Heart right ventricle (tissue), 16 donors: ENCODE measurements at regions not wholly inside any gene's neighbourhood (a gene's known extent, or its start where the extent isn't known, plus 50 kb on each side); places are given as distances from the start of the nearest gene placed in this dataset.

ENCODE experiments used
- ATAC-seq, 8 donors: fragments of 200-7000 bp; cut with Tn5 transposase; one replicate each; pipeline ENCODE4 v1.9.1; 2020; ENCODE audit warnings: mild to moderate bottlenecking in 8 of 8, moderate library complexity in 8 of 8, moderate number of reproducible peaks in 1 of 8
- DNase-seq, 2 donors: peaks; one replicate each; pipeline ENCODE4 v3.0.0-alpha.2; 2020
- H3K27ac ChIP-seq, 10 donors: fragments of 200-600 bp; sonication (generic) in 2 of 10; one replicate each; pipeline versions ENCODE4 v1.5.0 to v1.8.0; 2020 to 2022; ENCODE audit warnings: mild to moderate bottlenecking in 3 of 10
- H3K27me3 ChIP-seq, 7 donors: fragments of 200-600 bp; one replicate each; pipeline ENCODE4 v1.8.0; 2021 to 2022; ENCODE audit warnings: mild to moderate bottlenecking in 2 of 7
- H3K36me3 ChIP-seq, 9 donors: fragments of 200-600 bp; sonication (generic) in 1 of 9; one replicate each; pipeline versions ENCODE4 v1.5.0 to v1.8.0; 2020 to 2022; ENCODE audit warnings: mild to moderate bottlenecking in 2 of 9
- H3K4me1 ChIP-seq, 9 donors: fragments of 200-600 bp; sonication (generic) in 1 of 9; one replicate each; pipeline versions ENCODE4 v1.5.0 to v1.8.0; 2020 to 2022; ENCODE audit warnings: mild to moderate bottlenecking in 4 of 9
- H3K4me3 ChIP-seq, 10 donors: fragments of 200-600 bp; sonication (generic) in 2 of 10; one replicate each; pipeline versions ENCODE4 v1.5.0 to v1.8.0; 2020 to 2022; ENCODE audit warnings: mild to moderate bottlenecking in 7 of 10, moderate library complexity in 2 of 10
- H3K9me3 ChIP-seq, 11 donors: fragments of 200-600 bp in 10 of 11; sonication (generic) in 2 of 11; one replicate each; pipeline versions ENCODE4 v1.5.0 to v1.8.0; 2013 to 2022; ENCODE audit warnings: mild to moderate bottlenecking in 2 of 11, control low read depth in 1 of 11, moderate library complexity in 1 of 11
- WGBS, 2 donors: extraction: QIAGEN DNeasy Blood & Tissue Kit; methylation state at CpG; one replicate each; pipeline ENCODE4 v1.1.7; 2013; ENCODE audit warnings: inconsistent platforms in 1 of 2; 5-methylcytosine and 5-hydroxymethylcytosine counted together
- intact Hi-C, 10 donors: fragments of 100-400 bp; cut with DNase I; formaldehyde crosslinking; loops; one replicate each; pipeline versions ENCODE4 v1.11.1 to v1.14.2; 2022
- TF ChIP-seq, protein P1 (sequence below), 9 donors: fragments of 200-600 bp; sonication (generic) in 2 of 9; IDR thresholded peaks; one replicate each; pipeline versions ENCODE4 v1.5.0 to v1.8.0; 2021 to 2022; ENCODE audit warnings: antibody characterized with exemption in 9 of 9, mild to moderate bottlenecking in 5 of 9, moderate library complexity in 1 of 9
- donor health status: Arrhythmogenic right ventricular cardiomyopathy.
- donor health status: ischemic (EF 13 %, LVEDD 7.1; RV severe dilation, severe dysfunction).
- donor health status: healthy with polysubstance abuse.
- donor health status: DM: no; HTN: yes; CAD: no.
- donor health status: DM: no; HTN: no; CAD: no.
- donor health status: ischemic (EF 25% LVEDD 6.9; RV normal size, moderate dysfunction).
- donor health status: ischemic (EF 25% LVEDD 5.7; RV mildly dilated, moderate dysfunction).
- donor health status: healthy.
- donor health status: DM: yes; HTN: yes; CAD: no.
- donor health status: Ischemic cardiomyopathy.
- donor health status: ischemic (EF 35%, LVEDD 5.7; RV mildly dilated, moderate dysfunction).
- donor health status: nonischemic (EF 11% LVEDD 7.7; RV severe dilation, severe dysfunction).
- donor health status: DM: yes; HTN: yes; CAD: no.
- donor health status: PGD.
- donor health status: ischemic (EF 29% LVEDD 5.4; RV normal size, mild dysfunction).
- donor health status: nonischemic (EF 23%, LVEDD 6.1; RV moderate dilation, normal function).

- H3K36me3 ChIP-seq: no peaks in the 10 kb centered on the region
- no peak overlapping the region for H3K27ac ChIP-seq
- no peaks in the 10 kb centered on the region for H3K27me3 ChIP-seq
- intact Hi-C loops: no loop called here
- DNase-seq (no peak), ATAC-seq (no peak)
- H3K4me3 ChIP-seq: no peak overlapping the region
- TF ChIP-seq, protein P1, sequence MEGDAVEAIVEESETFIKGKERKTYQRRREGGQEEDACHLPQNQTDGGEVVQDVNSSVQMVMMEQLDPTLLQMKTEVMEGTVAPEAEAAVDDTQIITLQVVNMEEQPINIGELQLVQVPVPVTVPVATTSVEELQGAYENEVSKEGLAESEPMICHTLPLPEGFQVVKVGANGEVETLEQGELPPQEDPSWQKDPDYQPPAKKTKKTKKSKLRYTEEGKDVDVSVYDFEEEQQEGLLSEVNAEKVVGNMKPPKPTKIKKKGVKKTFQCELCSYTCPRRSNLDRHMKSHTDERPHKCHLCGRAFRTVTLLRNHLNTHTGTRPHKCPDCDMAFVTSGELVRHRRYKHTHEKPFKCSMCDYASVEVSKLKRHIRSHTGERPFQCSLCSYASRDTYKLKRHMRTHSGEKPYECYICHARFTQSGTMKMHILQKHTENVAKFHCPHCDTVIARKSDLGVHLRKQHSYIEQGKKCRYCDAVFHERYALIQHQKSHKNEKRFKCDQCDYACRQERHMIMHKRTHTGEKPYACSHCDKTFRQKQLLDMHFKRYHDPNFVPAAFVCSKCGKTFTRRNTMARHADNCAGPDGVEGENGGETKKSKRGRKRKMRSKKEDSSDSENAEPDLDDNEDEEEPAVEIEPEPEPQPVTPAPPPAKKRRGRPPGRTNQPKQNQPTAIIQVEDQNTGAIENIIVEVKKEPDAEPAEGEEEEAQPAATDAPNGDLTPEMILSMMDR (IDR thresholded peaks at IDR 0.05): no peak
- H3K9me3 ChIP-seq: peaks cover 0 to 19% (median 0%) of the 10 kb centered on the region in 11 donors
- H3K4me1 ChIP-seq: no peaks in the 10 kb centered on the region
- 77 to 80% methylated on average over 4 of the region's 4 CpGs for WGBS, 2 donors
Observed at GRCh38 chr3:181930105-181930504, 218.4 kb downstream of the SOX2 start.

DNA sequence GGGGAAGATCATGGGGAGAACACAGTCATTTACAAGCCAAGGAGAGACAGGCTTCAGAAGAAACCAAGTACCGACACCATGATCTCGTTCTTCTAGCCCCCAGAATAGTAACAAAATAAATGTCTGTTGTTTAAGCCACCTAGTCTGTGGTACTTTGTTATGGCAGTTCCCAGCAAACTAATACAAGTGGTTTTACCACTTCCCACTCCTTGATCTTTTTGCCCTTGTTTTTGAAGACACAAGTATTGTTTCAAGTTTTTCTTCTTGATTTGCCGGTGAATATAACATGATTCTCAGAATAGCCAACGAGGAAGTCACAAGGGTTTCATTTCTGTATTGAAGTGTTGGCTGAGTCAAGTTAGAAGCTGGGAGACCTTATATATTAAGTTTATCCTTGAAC is 220.3 kb downstream of the SOX2 start:
- no peak for ATAC-seq
- Histone ChIP-seq H3K27ac (no peak overlapping the region), H3K36me3 (no peaks in the 10 kb centered on the region), H3K27me3 (no peaks in the 10 kb centered on the region), H3K9me3 (peaks cover 0 to 13% (median 0%) of the 10 kb centered on the region in 11 donors), H3K4me1 (no peaks in the 10 kb centered on the region), H3K4me3 (no peak overlapping the region)
- 79 to 85% methylated on average over 4 of the region's 4 CpGs for WGBS, 2 donors
- TF ChIP-seq, protein P1 (IDR thresholded peaks at IDR 0.05): no peak
- DNase-seq: no peak
- intact Hi-C loops: no loop called here

GRCh38 chr3:181933052-181933618 is 221.4 kb downstream of the SOX2 start:
- Histone ChIP-seq H3K4me1 (no peaks in the 10 kb centered on the region), H3K27me3 (no peaks in the 10 kb centered on the region), H3K27ac (no peak overlapping the region), H3K4me3 (no peak overlapping the region), H3K36me3 (no peaks in the 10 kb centered on the region), H3K9me3 (peaks cover 0 to 9% (median 0%) of the 10 kb centered on the region in 11 donors)
- ATAC-seq (no peak), DNase-seq (no peak)
- 78 to 81% methylated on average over 4 of the region's 4 CpGs for WGBS, 2 donors
- TF ChIP-seq, protein P1 (IDR thresholded peaks at IDR 0.05): no peak
- intact Hi-C loops: no loop called here

DNA sequence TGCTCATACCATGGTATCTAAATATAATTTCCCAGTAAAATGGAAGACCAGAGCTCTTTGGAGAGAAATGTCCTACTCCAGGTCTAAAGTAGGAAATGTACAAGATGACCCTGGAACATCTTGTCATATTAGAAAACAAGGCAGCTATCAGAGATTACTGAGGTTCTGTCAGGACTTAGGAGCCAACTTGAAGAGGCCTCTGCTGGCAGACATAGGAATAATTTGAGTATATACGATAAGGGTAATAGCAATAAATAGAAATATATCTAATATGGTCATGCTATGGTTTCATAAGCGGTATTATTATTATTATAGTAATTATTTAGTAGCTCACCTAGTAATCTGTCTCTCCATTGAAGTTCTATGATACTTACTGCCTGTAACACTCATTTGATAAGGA is 224.2 kb downstream of the SOX2 start:
- TF ChIP-seq, protein P1 (IDR thresholded peaks at IDR 0.05): no peak

More for the DNA sequence above, 224.2 kb downstream of the SOX2 start:
- H3K4me1 ChIP-seq: no peaks in the 10 kb centered on the region
- H3K27me3 ChIP-seq: no peaks in the 10 kb centered on the region
- intact Hi-C loops: no loop called here
- 88 to 93% methylated on average over 2 of the region's 2 CpGs for WGBS, 2 donors
- DNase-seq (no peak), ATAC-seq (no peak)
- no peaks in the 10 kb centered on the region for H3K36me3 ChIP-seq
- no peak overlapping the region for H3K4me3 ChIP-seq
- peaks cover 0 to 2% (median 0%) of the 10 kb centered on the region in 11 donors for H3K9me3 ChIP-seq
- H3K27ac ChIP-seq: no peak overlapping the region
